Activated CD4-positive, alpha-beta T cell treated with anti-CD3 and anti-CD28 coated beads for 36 hours (primary cell): ENCODE measurements at regions not wholly inside any gene's neighbourhood (a gene's known extent, or its start where the extent isn't known, plus 50 kb on each side); places are given as distances from the start of the nearest gene placed in this dataset.

Experiments
- ATAC-seq: fragments of 200-7000 bp; cut with Tn5 transposase; one replicate; pipeline ENCODE4 v1.10.0; 2021; ENCODE audit warnings: mild to moderate bottlenecking, moderate library complexity
- CTCF ChIA-PET: fragments of 350-600 bp; sonication (Branson Sonifier 250); formaldehyde crosslinking; loops from one replicate; lab custom pipeline; 2021; ENCODE audit warnings: antibody characterized with exemption; lab: Charles Lee
- POLR2A ChIA-PET: fragments of 350-600 bp; sonication (Branson Sonifier 250); formaldehyde crosslinking; loops from one replicate; lab custom pipeline; 2021; ENCODE audit warnings: antibody characterized with exemption, inconsistent platforms; lab: Charles Lee
- DNase-seq: peaks from one replicate; pipeline ENCODE4 v3.0.0-alpha.2; 2020
- H3K27ac Mint-ChIP-seq: one replicate; pipeline ENCODE4 v1.8.0; 2021; ENCODE audit warnings: mixed read lengths
- H3K27me3 Mint-ChIP-seq: one replicate; pipeline ENCODE4 v1.8.0; 2021; ENCODE audit warnings: mixed read lengths
- H3K36me3 Mint-ChIP-seq: one replicate; pipeline ENCODE4 v1.8.0; 2021; ENCODE audit warnings: low read depth, mixed read lengths
- H3K4me1 Mint-ChIP-seq: one replicate; pipeline ENCODE4 v1.8.0; 2021; ENCODE audit warnings: mixed read lengths
- H3K4me3 Mint-ChIP-seq: one replicate; pipeline ENCODE4 v1.8.0; 2021; ENCODE audit warnings: mild to moderate bottlenecking, moderate library complexity, mixed read lengths
- H3K9me3 Mint-ChIP-seq: one replicate; pipeline ENCODE4 v1.8.0; 2021; ENCODE audit warnings: low read depth, mixed read lengths
- intact Hi-C, 2 experiments: fragments of 100-400 bp; cut with DNase I in 1 of 2; cut with micrococcal nuclease in 1 of 2; formaldehyde crosslinking; loops; one replicate each; pipeline versions ENCODE4 v1.14.2 to v1.15.1; 2022 to 2024; cut with DNase I, micrococcal nuclease

GRCh38 chr1:181354865-181355264 lies 128.5 kb upstream of the CACNA1E start:
- CTCF ChIA-PET, result no interaction called here
- no peaks in the 10 kb centered on the region for H3K27me3 Mint-ChIP-seq
- ATAC-seq, result no peak
- H3K27ac Mint-ChIP-seq, result no peak overlapping the region
- no peak overlapping the region for H3K4me3 Mint-ChIP-seq
- DNase-seq, result no peak
- intact Hi-C loops, result no loop called here
- H3K9me3 Mint-ChIP-seq, result no peaks in the 10 kb centered on the region
- POLR2A ChIA-PET, result no interaction called here
- no peaks in the 10 kb centered on the region for H3K4me1 Mint-ChIP-seq
- H3K36me3 Mint-ChIP-seq, result no peaks in the 10 kb centered on the region

- ChIA-PET CTCF (interaction anchor here (1.1 kb wide), 1 partner anchor 12 kb away, joined by 3 read pairs; no protein-coding TSS in a partner anchor), POLR2A (no interaction called here)
- DNase-seq (no peak), ATAC-seq (no peak)
- Mint-ChIP-seq H3K4me1 (no peaks in the 10 kb centered on the region), H3K27me3 (no peaks in the 10 kb centered on the region), H3K27ac (no peak overlapping the region), H3K4me3 (no peak overlapping the region), H3K36me3 (no peaks in the 10 kb centered on the region), H3K9me3 (no peaks in the 10 kb centered on the region)
- intact Hi-C loops, result no loop called here
Observed at GRCh38 chr1:181356505-181357340, 126.6 kb upstream of the CACNA1E start.

GRCh38 chr1:181359012-181359411 lies 124.3 kb upstream of the CACNA1E start:
- POLR2A ChIA-PET, result no interaction called here
- H3K4me1 Mint-ChIP-seq, result no peaks in the 10 kb centered on the region
- CTCF ChIA-PET, result interaction anchor here (0.8 kb wide), 1 partner anchor 64 kb away, joined by 3 read pairs; no protein-coding TSS in a partner anchor
- no peak overlapping the region for H3K27ac Mint-ChIP-seq
- H3K27me3 Mint-ChIP-seq, result no peaks in the 10 kb centered on the region
- H3K36me3 Mint-ChIP-seq, result no peaks in the 10 kb centered on the region
- intact Hi-C loops, result no loop called here
- no peak for ATAC-seq
- H3K9me3 Mint-ChIP-seq, result no peaks in the 10 kb centered on the region
- no peak overlapping the region for H3K4me3 Mint-ChIP-seq
- no peak for DNase-seq

GRCh38 chr1:181364801-181365200 lies 118.5 kb upstream of the CACNA1E start:
- DNase-seq, result no peak
- CTCF ChIA-PET, result interaction anchor here (0.8 kb wide), 1 partner anchor 459 kb away, joined by 3 read pairs; no protein-coding TSS in a partner anchor
- H3K27me3 Mint-ChIP-seq, result no peaks in the 10 kb centered on the region
- POLR2A ChIA-PET, result no interaction called here
- H3K4me3 Mint-ChIP-seq, result no peak overlapping the region
- no peak overlapping the region for H3K27ac Mint-ChIP-seq
- intact Hi-C loops, result no loop called here
- H3K36me3 Mint-ChIP-seq, result no peaks in the 10 kb centered on the region
- H3K4me1 Mint-ChIP-seq, result no peaks in the 10 kb centered on the region
- H3K9me3 Mint-ChIP-seq, result no peaks in the 10 kb centered on the region
- no peak for ATAC-seq

GRCh38 chr1:181366910-181367309 lies 116.4 kb upstream of the CACNA1E start:
- no peaks in the 10 kb centered on the region for H3K36me3 Mint-ChIP-seq
- POLR2A ChIA-PET, result no interaction called here
- H3K4me3 Mint-ChIP-seq, result no peak overlapping the region

GRCh38 chr1:181369416-181369815 lies 113.9 kb upstream of the CACNA1E start:
- H3K27me3 Mint-ChIP-seq, result no peaks in the 10 kb centered on the region
- H3K4me1 Mint-ChIP-seq, result no peaks in the 10 kb centered on the region
- H3K27ac Mint-ChIP-seq, result no peak overlapping the region
- H3K4me3 Mint-ChIP-seq, result no peak overlapping the region
- POLR2A ChIA-PET, result no interaction called here
- CTCF ChIA-PET, result interaction anchor here (0.8 kb wide), 1 partner anchor 13 kb away, joined by 3 read pairs; no protein-coding TSS in a partner anchor
- no peak for ATAC-seq
- intact Hi-C loops, result no loop called here
- DNase-seq, result no peak
- H3K36me3 Mint-ChIP-seq, result no peaks in the 10 kb centered on the region
- H3K9me3 Mint-ChIP-seq, result peaks cover 10% of the 10 kb centered on the region

More at GRCh38 chr1:181366910-181367309, 116.4 kb upstream of the CACNA1E start:
- CTCF ChIA-PET, result interaction anchor here (0.6 kb wide), 2 partner anchors 56 to 261 kb away, joined by 3 to 4 read pairs; no protein-coding TSS in a partner anchor
- Mint-ChIP-seq H3K27me3 (no peaks in the 10 kb centered on the region), H3K9me3 (peaks cover 3% of the 10 kb centered on the region), H3K27ac (no peak overlapping the region), H3K4me1 (no peaks in the 10 kb centered on the region)
- intact Hi-C loops, result no loop called here
- ATAC-seq (no peak), DNase-seq (no peak)

GRCh38 chr1:181383695-181384094 lies 99.6 kb upstream of the CACNA1E start:
- H3K27ac Mint-ChIP-seq, result no peak overlapping the region
- ChIA-PET POLR2A (no interaction called here), CTCF (interaction anchor here (0.8 kb wide), 1 partner anchor 24 kb away, joined by 3 read pairs; no protein-coding TSS in a partner anchor)
- H3K9me3 Mint-ChIP-seq, result no peaks in the 10 kb centered on the region
- no peak overlapping the region for H3K4me3 Mint-ChIP-seq
- H3K36me3 Mint-ChIP-seq, result no peaks in the 10 kb centered on the region
- intact Hi-C loops, result no loop called here
- DNase-seq (no peak), ATAC-seq (no peak)
- no peaks in the 10 kb centered on the region for H3K27me3 Mint-ChIP-seq
- no peaks in the 10 kb centered on the region for H3K4me1 Mint-ChIP-seq

GRCh38 chr1:181386340-181386739 lies 97.0 kb upstream of the CACNA1E start:
- no peak for ATAC-seq
- Mint-ChIP-seq H3K27me3 (no peaks in the 10 kb centered on the region), H3K36me3 (no peaks in the 10 kb centered on the region), H3K9me3 (no peaks in the 10 kb centered on the region), H3K4me3 (no peak overlapping the region), H3K27ac (no peak overlapping the region), H3K4me1 (peaks cover 9% of the 10 kb centered on the region)
- intact Hi-C loops, result no loop called here
- no peak for DNase-seq
- ChIA-PET CTCF (interaction anchor here (0.7 to 1.3 kb wide), 3 partner anchors 9 to 43 kb away, joined by 3 to 4 read pairs (median 3); no protein-coding TSS in a partner anchor), POLR2A (no interaction called here)

- intact Hi-C loops, result no loop called here
- Mint-ChIP-seq H3K9me3 (no peaks in the 10 kb centered on the region), H3K27me3 (no peaks in the 10 kb centered on the region), H3K27ac (no peak overlapping the region), H3K4me1 (peaks cover 9% of the 10 kb centered on the region), H3K4me3 (no peak overlapping the region), H3K36me3 (no peaks in the 10 kb centered on the region)
- ChIA-PET CTCF (interaction anchor here (0.7 to 1.3 kb wide), 2 partner anchors 9 to 11 kb away, joined by 3 read pairs; no protein-coding TSS in a partner anchor), POLR2A (no interaction called here)
- ATAC-seq (no peak), DNase-seq (no peak)
Observed at GRCh38 chr1:181386951-181387350, 96.4 kb upstream of the CACNA1E start.

- ATAC-seq, result no peak
- H3K27ac Mint-ChIP-seq, result no peak overlapping the region
- POLR2A ChIA-PET, result no interaction called here
- H3K27me3 Mint-ChIP-seq, result no peaks in the 10 kb centered on the region
- CTCF ChIA-PET, result interaction anchor here (0.7 kb wide), 1 partner anchor 10 kb away, joined by 3 read pairs; no protein-coding TSS in a partner anchor
- DNase-seq, result no peak
- intact Hi-C loops, result no loop called here
- H3K9me3 Mint-ChIP-seq, result no peaks in the 10 kb centered on the region
- peaks cover 9% of the 10 kb centered on the region for H3K4me1 Mint-ChIP-seq
- H3K4me3 Mint-ChIP-seq, result no peak overlapping the region
- H3K36me3 Mint-ChIP-seq, result no peaks in the 10 kb centered on the region
Observed at GRCh38 chr1:181387702-181388101, 95.6 kb upstream of the CACNA1E start.

- Mint-ChIP-seq H3K4me3 (no peak overlapping the region), H3K4me1 (peaks cover 9% of the 10 kb centered on the region), H3K36me3 (no peaks in the 10 kb centered on the region), H3K9me3 (no peaks in the 10 kb centered on the region), H3K27ac (no peak overlapping the region), H3K27me3 (no peaks in the 10 kb centered on the region)
- no peak for ATAC-seq
- DNase-seq, result no peak
- intact Hi-C loops, result loop anchor here in 1 of 2 experiments (5.0 to 10.0 kb wide), 4 partner anchors 293 to 854 kb away; partner anchors contain the start of gene STX6
- CTCF ChIA-PET, result interaction anchor here (0.7 to 2.8 kb wide), 2 partner anchors 8 to 689 kb away, joined by 4 to 8 read pairs; no protein-coding TSS in a partner anchor
- POLR2A ChIA-PET, result no interaction called here
Observed at GRCh38 chr1:181390410-181391077, 92.8 kb upstream of the CACNA1E start.
